ENCODE measurements at regions not wholly inside any gene's neighbourhood (a gene's known extent, or its start where the extent isn't known, plus 50 kb on each side); places are given as distances from the start of the nearest gene placed in this dataset.

- SMC1A ChIA-PET (ENCODE audit: uncharacterized antibody, unreplicated experiment), result interaction anchor here (1.2 kb wide), 1 partner anchor 72 kb away, joined by 5 read pairs; no protein-coding TSS in a partner anchor
- Histone ChIP-seq H3K27ac (ENCODE audit: control insufficient read depth, insufficient read depth) (no peak overlapping the region), H3K36me3 (ENCODE audit: control insufficient read depth in 2 of 2, insufficient read depth in 2 of 2, low read length in 1 of 2) (no peaks in the 10 kb centered on the region), H3K9ac (ENCODE audit: control insufficient read depth, insufficient read depth, low read length) (no peak overlapping the region), H2AFZ (ENCODE audit: control insufficient read depth, low read depth, low read length) (no peak overlapping the region), H3K79me2 (ENCODE audit: control insufficient read depth, insufficient read depth, low read length) (no peaks in the 10 kb centered on the region), H3K9me3 (replicated peaks; ENCODE audit: control insufficient read depth, insufficient read depth, low read length) (no peaks in the 10 kb centered on the region), H3K4me2 (ENCODE audit: control insufficient read depth, insufficient read depth) (no peak overlapping the region), H3K27me3 (replicated peaks in 1 of 2; ENCODE audit: control insufficient read depth in 2 of 2, insufficient read depth in 2 of 2, low read length in 1 of 2) (no peaks in the 10 kb centered on the region), H3K4me1 (ENCODE audit: control insufficient read depth, insufficient read depth, low read length) (no peaks in the 10 kb centered on the region), H3K4me3 (no peak overlapping the region), H4K20me1 (ENCODE audit: control insufficient read depth, insufficient read depth) (no peaks in the 10 kb centered on the region)
- TF ChIP-seq SUPT20H (IDR thresholded peaks at IDR 0.05; ENCODE audit: borderline replicate concordance, control insufficient read depth, low read depth, low read length) (no peak), RB1 (IDR thresholded peaks at IDR 0.05; ENCODE audit: borderline replicate concordance) (no peak), PAX8 (IDR thresholded peaks at IDR 0.05) (no peak), CTCF (IDR thresholded peaks at IDR 0.05 in 2 of 3, conservative IDR thresholded peaks at IDR 0.05 in 1 of 3; ENCODE audit: control insufficient read depth in 2 of 3, extremely low read depth in 1 of 3, insufficient read depth in 1 of 3, low read depth in 3 of 3, low read length in 3 of 3) (no peak)
- TF ChIP-seq, protein P1, sequence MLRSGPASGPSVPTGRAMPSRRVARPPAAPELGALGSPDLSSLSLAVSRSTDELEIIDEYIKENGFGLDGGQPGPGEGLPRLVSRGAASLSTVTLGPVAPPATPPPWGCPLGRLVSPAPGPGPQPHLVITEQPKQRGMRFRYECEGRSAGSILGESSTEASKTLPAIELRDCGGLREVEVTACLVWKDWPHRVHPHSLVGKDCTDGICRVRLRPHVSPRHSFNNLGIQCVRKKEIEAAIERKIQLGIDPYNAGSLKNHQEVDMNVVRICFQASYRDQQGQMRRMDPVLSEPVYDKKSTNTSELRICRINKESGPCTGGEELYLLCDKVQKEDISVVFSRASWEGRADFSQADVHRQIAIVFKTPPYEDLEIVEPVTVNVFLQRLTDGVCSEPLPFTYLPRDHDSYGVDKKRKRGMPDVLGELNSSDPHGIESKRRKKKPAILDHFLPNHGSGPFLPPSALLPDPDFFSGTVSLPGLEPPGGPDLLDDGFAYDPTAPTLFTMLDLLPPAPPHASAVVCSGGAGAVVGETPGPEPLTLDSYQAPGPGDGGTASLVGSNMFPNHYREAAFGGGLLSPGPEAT (IDR thresholded peaks at IDR 0.05; ENCODE audit: low read depth), result no peak
- intact Hi-C loops (cut with micrococcal nuclease; ENCODE audit: unreplicated experiment) (loop anchor here (10.0 kb wide), 1 partner anchor 457 kb away; no protein-coding TSS in a partner anchor), in situ Hi-C loops (cut with MboI) (loop anchor here (10.0 to 25.0 kb wide), 2 partner anchors 800 to 967 kb away; no protein-coding TSS in a partner anchor)
- WGBS (ENCODE audit: insufficient coverage, insufficient replicate concordance, low lambda C conversion rate, missing lambda C conversion rate), result 45% methylated on average over 2 of the region's 2 CpGs
- CTCF ChIA-PET, result interaction anchor here (0.8 to 1.2 kb wide), 2 partner anchors 10 to 160 kb away, joined by 3 read pairs; no protein-coding TSS in a partner anchor
- RAD21 ChIA-PET (ENCODE audit: unreplicated experiment), result no interaction called here
- ATAC-seq (no peak), DNase-seq (ENCODE audit: low read depth, low spot score) (no peak), FAIRE-seq (no peak)
- BruUV-seq (replicated peaks), result no TSS peak
- POLR2A ChIA-PET, result no interaction called here
Observed at GRCh38 chr18:40937386-40937785, 1017.6 kb upstream of the PIK3C3 start.

Data from GM12878 (cell line).